H1 (cell line): ENCODE measurements at regions not wholly inside any gene's neighbourhood (a gene's known extent, or its start where the extent isn't known, plus 50 kb on each side); places are given as distances from the start of the nearest gene placed in this dataset.
A peak's percentile ranks its signal among the peaks of the same experiment; 100 is the strongest.

Experiments
- CTCF ChIA-PET: fragments of 300-600 bp; sonication (Branson Sonifier 250); formaldehyde crosslinking; loops from one replicate; lab custom pipeline; 2021; ENCODE audit not compliant: partially characterized antibody; lab: Charles Lee
- POLR2A ChIA-PET: fragments of 300-600 bp; sonication (Branson Sonifier 250); formaldehyde crosslinking; loops from one replicate; lab custom pipeline; 2021; ENCODE audit warnings: inconsistent platforms; ENCODE audit not compliant: partially characterized antibody; lab: Charles Lee
- DNase-seq, 2 experiments: peaks; one replicate each; pipeline versions ENCODE4 v3.0.0 to v3.0.0-alpha.2; 2010 to 2022; ENCODE audit warnings: low spot score in 2 of 2, low read depth in 1 of 2, mixed read lengths in 1 of 2
- FAIRE-seq: peaks from 2 replicates; lab custom pipeline; 2011; peaks lifted over from hg19 to GRCh38; lab: Jason Lieb, UNC
- H2AFZ ChIP-seq: 2 replicates; pipeline ENCODE4 v1.8.1; 2012; ENCODE audit warnings: low read length, inconsistent platforms
- H2AK5ac ChIP-seq: 2 replicates; pipeline ENCODE4 v1.6.1; 2013; ENCODE audit warnings: low read depth, low read length
- H2BK120ac ChIP-seq: replicated peaks from 2 replicates; pipeline ENCODE3; 2013; ENCODE audit warnings: low read depth, low read length, inconsistent platforms
- H2BK12ac ChIP-seq: 2 replicates; pipeline ENCODE4 v1.6.1; 2013; ENCODE audit warnings: low read depth, low read length
- H2BK15ac ChIP-seq: 2 replicates; pipeline ENCODE4 v1.6.1; 2013; ENCODE audit warnings: low read length
- H2BK20ac ChIP-seq: 2 replicates; pipeline ENCODE4 v1.6.1; 2013; ENCODE audit warnings: low read length
- H2BK5ac ChIP-seq: 2 replicates; pipeline ENCODE4 v1.6.1; 2013; ENCODE audit warnings: low read depth, low read length
- H3K14ac ChIP-seq: 2 replicates; pipeline ENCODE4 v1.6.1; 2013; ENCODE audit warnings: inconsistent platforms; ENCODE audit not compliant: insufficient read length
- H3K18ac ChIP-seq: 2 replicates; pipeline ENCODE4 v1.6.1; 2013; ENCODE audit warnings: low read length; ENCODE audit errors: extremely low read depth
- H3K23ac ChIP-seq: 2 replicates; pipeline ENCODE4 v1.6.1; 2013; ENCODE audit warnings: inconsistent platforms; ENCODE audit not compliant: insufficient read length
- H3K23me2 ChIP-seq: 2 replicates; pipeline ENCODE4 v1.6.1; 2013; ENCODE audit warnings: low read depth, low read length
- H3K27ac ChIP-seq: 2 replicates; pipeline ENCODE4 v1.6.1; 2011; ENCODE audit warnings: low read depth, low read length, inconsistent platforms
- H3K27me3 ChIP-seq, 4 experiments: replicated peaks in 1 of 4; 1 replicate in 1 of 4; 2 replicates in 3 of 4; pipeline versions ENCODE4 v1.6.1 to v1.8.1; 2011 to 2013; ENCODE audit warnings: low read length in 3 of 4, mild to moderate bottlenecking in 3 of 4, inconsistent platforms in 2 of 4, mixed read lengths in 2 of 4, moderate library complexity in 1 of 4; ENCODE audit not compliant: control insufficient read depth in 3 of 4, insufficient read depth in 3 of 4; ENCODE audit errors: extremely low read depth in 1 of 4
- H3K36me3 ChIP-seq, 4 experiments: 2 replicates each; pipeline versions ENCODE4 v1.6.1 to v1.8.1; 2011 to 2013; ENCODE audit warnings: mild to moderate bottlenecking in 4 of 4, low read length in 3 of 4, moderate library complexity in 2 of 4, control low read depth in 1 of 4, inconsistent platforms in 1 of 4; ENCODE audit not compliant: insufficient read depth in 4 of 4, control insufficient read depth in 2 of 4
- H3K4ac ChIP-seq: replicated peaks from 2 replicates; pipeline ENCODE3; 2013; ENCODE audit warnings: low read length, low read depth, mixed read lengths, inconsistent platforms; ENCODE audit not compliant: insufficient read length
- H3K4me1 ChIP-seq, 4 experiments: replicated peaks in 1 of 4; 1 replicate in 1 of 4; 2 replicates in 3 of 4; pipeline versions ENCODE4 v1.6.1 to v1.8.1; 2011 to 2013; ENCODE audit warnings: low read length in 3 of 4, inconsistent platforms in 2 of 4, mixed read lengths in 1 of 4; ENCODE audit not compliant: insufficient read depth in 4 of 4, control insufficient read depth in 3 of 4
- H3K4me2 ChIP-seq, 2 experiments: 2 replicates each; pipeline versions ENCODE4 v1.6.1 to v1.8.1; 2011 to 2013; ENCODE audit warnings: low read depth in 2 of 2, low read length in 2 of 2, control low read depth in 1 of 2, inconsistent platforms in 1 of 2, mild to moderate bottlenecking in 1 of 2; ENCODE audit not compliant: insufficient read depth in 1 of 2
- H3K4me3 ChIP-seq, 4 experiments: fragments of 200-600, 300-600 bp in 1 of 4; sonication (generic), shearing (Covaris generic), sonication (Bioruptor Twin) in 1 of 4; 2 replicates each; pipeline versions ENCODE4 v1.5.1 to v1.8.1; 2011 to 2016; ENCODE audit warnings: low read length in 4 of 4, low read depth in 3 of 4, control low read depth in 2 of 4, inconsistent platforms in 2 of 4, mild to moderate bottlenecking in 2 of 4, mixed read lengths in 1 of 4, moderate library complexity in 1 of 4; ENCODE audit not compliant: insufficient read depth in 2 of 4; ENCODE audit errors: extremely low read depth in 1 of 4
- H3K56ac ChIP-seq: replicated peaks from 2 replicates; pipeline ENCODE3; 2013; ENCODE audit warnings: low read depth, mild to moderate bottlenecking, mixed read lengths, low read length, inconsistent platforms; ENCODE audit not compliant: insufficient read length
- H3K79me1 ChIP-seq: 2 replicates; pipeline ENCODE4 v1.6.1; 2013; ENCODE audit warnings: low read depth, low read length, control low read depth
- H3K79me2 ChIP-seq, 2 experiments: 2 replicates each; pipeline versions ENCODE4 v1.6.1 to v1.8.1; 2012 to 2013; ENCODE audit warnings: low read length in 2 of 2, mild to moderate bottlenecking in 2 of 2, inconsistent platforms in 1 of 2; ENCODE audit not compliant: insufficient read depth in 2 of 2, control insufficient read depth in 1 of 2
- H3K9ac ChIP-seq, 4 experiments: replicated peaks in 1 of 4; 1 replicate in 1 of 4; 2 replicates in 3 of 4; pipeline versions ENCODE4 v1.6.1 to v1.8.1; 2011 to 2013; ENCODE audit warnings: low read depth in 3 of 4, low read length in 3 of 4, control low read depth in 2 of 4, mild to moderate bottlenecking in 2 of 4, moderate library complexity in 2 of 4, inconsistent platforms in 1 of 4; ENCODE audit errors: extremely low read depth in 1 of 4
- H3K9me3 ChIP-seq, 2 experiments: 2 replicates each; pipeline versions ENCODE4 v1.6.1 to v1.8.1; 2012 to 2013; ENCODE audit warnings: mild to moderate bottlenecking in 2 of 2, moderate library complexity in 2 of 2, control low read depth in 1 of 2, inconsistent platforms in 1 of 2, low read depth in 1 of 2, low read length in 1 of 2, mixed read lengths in 1 of 2; ENCODE audit not compliant: insufficient read depth in 2 of 2
- H4K20me1 ChIP-seq, 2 experiments: replicated peaks in 1 of 2; 2 replicates each; pipeline versions ENCODE3 to v1.8.1; 2011 to 2013; ENCODE audit warnings: inconsistent platforms in 2 of 2, low read length in 2 of 2, mild to moderate bottlenecking in 1 of 2; ENCODE audit not compliant: insufficient read depth in 2 of 2, control insufficient read depth in 1 of 2
- H4K5ac ChIP-seq: 2 replicates; pipeline ENCODE4 v1.6.1; 2013; ENCODE audit warnings: low read length, low read depth, mixed read lengths, inconsistent platforms; ENCODE audit not compliant: insufficient read length
- H4K8ac ChIP-seq: 2 replicates; pipeline ENCODE4 v1.8.0; 2013; ENCODE audit warnings: mild to moderate bottlenecking, moderate library complexity, low read length, inconsistent platforms; ENCODE audit not compliant: insufficient read depth; ENCODE audit errors: extremely low read depth
- H4K91ac ChIP-seq: replicated peaks from 2 replicates; pipeline ENCODE3; 2013; ENCODE audit warnings: low read length, mixed read lengths, inconsistent platforms; ENCODE audit not compliant: insufficient read length
- ATF3 ChIP-seq: IDR thresholded peaks from 2 replicates; pipeline ENCODE4 v1.6.1; 2011; ENCODE audit warnings: low read depth, mild to moderate bottlenecking, low read length; ENCODE audit not compliant: insufficient read depth
- CTCF ChIP-seq, 3 experiments: IDR thresholded peaks; 1 replicate in 2 of 3; 2 replicates in 1 of 3; pipeline versions ENCODE4 v1.5.1 to v1.6.1; 2011; ENCODE audit warnings: low read length in 3 of 3, mild to moderate bottlenecking in 3 of 3, inconsistent platforms in 2 of 3, low read depth in 1 of 3, moderate library complexity in 1 of 3; ENCODE audit not compliant: insufficient read depth in 1 of 3; ENCODE audit errors: control extremely low read depth in 1 of 3
- HDAC6 ChIP-seq: IDR thresholded peaks from one replicate; pipeline ENCODE4 v1.7.1; 2012; ENCODE audit warnings: low read depth, mild to moderate bottlenecking, inconsistent platforms, low read length, moderate library complexity
- NRF1 ChIP-seq: IDR thresholded peaks from 2 replicates; pipeline ENCODE4 v1.6.1; 2011; ENCODE audit warnings: mild to moderate bottlenecking, low read depth, low read length, improper control_type of control experiment
- POU5F1 ChIP-seq: IDR thresholded peaks from 2 replicates; pipeline ENCODE4 v1.6.1; 2011; ENCODE audit warnings: low read depth, mild to moderate bottlenecking, low read length, moderate library complexity
- RAD21 ChIP-seq, 2 experiments: IDR thresholded peaks in 1 of 2; conservative IDR thresholded peaks in 1 of 2; 2 replicates each; pipeline ENCODE4 v1.6.1; 2011; ENCODE audit warnings: low read depth in 2 of 2, low read length in 2 of 2, improper control_type of control experiment in 1 of 2, inconsistent platforms in 1 of 2, mild to moderate bottlenecking in 1 of 2, moderate library complexity in 1 of 2
- RXRA ChIP-seq: IDR thresholded peaks from 2 replicates; pipeline ENCODE4 v1.6.1; 2011; ENCODE audit warnings: low read depth, mild to moderate bottlenecking, low read length, moderate library complexity; ENCODE audit not compliant: insufficient read depth
- TEAD4 ChIP-seq: IDR thresholded peaks from 2 replicates; pipeline ENCODE4 v1.6.1; 2012; ENCODE audit warnings: low read depth, low read length, inconsistent platforms, mixed read lengths
- WGBS, 2 experiments: shearing (Covaris generic) in 1 of 2; methylation state at CpG; one replicate each; pipeline versions ENCODE4 v1.1.6 to v1.1.7; 2013 to 2015; ENCODE audit warnings: low lambda C conversion rate in 2 of 2, mixed read lengths in 2 of 2, inconsistent platforms in 1 of 2, low coverage in 1 of 2, missing lambda C conversion rate in 1 of 2; ENCODE audit not compliant: insufficient replicate concordance in 2 of 2, insufficient coverage in 1 of 2, insufficient read length in 1 of 2; ENCODE audit errors: extremely low coverage in 1 of 2, missing lambda C conversion rate in 1 of 2; 5-methylcytosine and 5-hydroxymethylcytosine counted together

- Histone ChIP-seq H3K36me3 (no peaks in the 10 kb centered on the region; a peak in 1 of 8 replicates), H3K27me3 (no peaks in the 10 kb centered on the region), H2BK12ac (no peak overlapping the region), H2AK5ac (no peak overlapping the region), H3K79me1 (no peaks in the 10 kb centered on the region), H3K4me1 (no peaks in the 10 kb centered on the region), H4K5ac (no peak overlapping the region), H2BK120ac (no peak overlapping the region), H3K56ac (no peak overlapping the region), H2BK20ac (no peak overlapping the region), H4K91ac (no peak overlapping the region), H3K27ac (no peak overlapping the region), H3K18ac (no peak overlapping the region), H3K4me3 (peak overlapping the region in 1 of 4 experiments; percentile 8; a peak in 1 of 8 replicates), H2BK5ac (no peak overlapping the region), H3K79me2 (no peaks in the 10 kb centered on the region), H3K23me2 (no peaks in the 10 kb centered on the region), H3K4me2 (no peak overlapping the region), H2BK15ac (no peak overlapping the region), H3K4ac (no peak overlapping the region), H4K8ac (no peak overlapping the region), H3K23ac (no peak overlapping the region), H3K9me3 (no peaks in the 10 kb centered on the region), H2AFZ (peak overlapping the region; percentile 27; the same call in 1 of the 2 replicates), H4K20me1 (peaks cover 0 to 2% of the 10 kb centered on the region in 2 experiments), H3K14ac (no peak overlapping the region), H3K9ac (no peak overlapping the region)
- CTCF ChIA-PET = interaction anchor here (0.6 to 3.5 kb wide), 102 partner anchors 9 to 1931 kb away, joined by 3 to 40 read pairs (median 4); no protein-coding TSS in a partner anchor
- 40% methylated on average over 16 of the region's 16 CpGs; no CpG with 5 or more reads in 1 of the 2 experiments for WGBS, 2 experiments
- POLR2A ChIA-PET = interaction anchor here (1.4 kb wide), 1 partner anchor 1901 kb away, joined by 8 read pairs; the partner anchor contains the start of gene ADAMTS1
- DNase-seq (peak; percentile 44 to 66), FAIRE-seq (peak; percentile 79)
- TF ChIP-seq ATF3 (0 out of 2 replicates have a peak, but pooled peaks have one; percentile 16), POU5F1 (no peak), TEAD4 (peak; percentile 64), RXRA (no peak), CTCF (IDR thresholded peaks at IDR 0.05; ENCODE audit: control extremely low read depth in 1 of 3, insufficient read depth in 1 of 3, low read depth in 1 of 3, low read length in 3 of 3) (peak in 2 of 3 experiments; percentile 77 to 86; a peak in 3 of 4 replicates), RAD21 (IDR thresholded peaks at IDR 0.05 in 1 of 2, conservative IDR thresholded peaks at IDR 0.05 in 1 of 2; ENCODE audit: low read depth in 2 of 2, low read length in 2 of 2) (peak; percentile 99 to 100), HDAC6 (no peak), NRF1 (no peak)
Measured at GRCh38 chr21:28745131-28746016, 247.3 kb downstream of the LTN1 start.
